ENCODE measurements at regions not wholly inside any gene's neighbourhood (a gene's known extent, or its start where the extent isn't known, plus 50 kb on each side); places are given as distances from the start of the nearest gene placed in this dataset.
"Not testable (repeated sequence)": the region's sequence is repeated elsewhere in the genome, so short reads cannot be mapped to it uniquely, and the experiment has no call there.

- no peak for DNase-seq
Measured at GRCh38 chr18:34529358-34530335, 180.5 kb upstream of the DTNA start.

DNA sequence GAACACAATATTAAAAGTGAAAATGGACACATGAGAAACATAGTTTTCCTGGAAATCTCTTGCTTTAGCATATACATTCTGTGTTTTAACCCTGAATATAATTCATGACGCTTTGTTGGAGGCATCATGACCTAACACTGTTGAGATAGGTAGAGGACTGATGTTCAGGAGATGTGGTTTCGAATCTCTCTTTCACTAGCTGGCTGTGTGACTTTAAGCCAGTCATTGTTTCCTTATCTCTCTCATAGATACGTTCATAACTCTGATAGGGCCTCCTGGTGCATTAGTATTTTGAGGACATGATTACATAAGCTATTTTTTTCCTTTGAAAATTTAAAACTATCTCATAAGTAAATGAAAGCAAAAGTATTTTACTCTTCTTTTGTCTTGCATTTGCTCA, 179.0 kb upstream of the DTNA start:
- DNase-seq: no peak

DNA sequence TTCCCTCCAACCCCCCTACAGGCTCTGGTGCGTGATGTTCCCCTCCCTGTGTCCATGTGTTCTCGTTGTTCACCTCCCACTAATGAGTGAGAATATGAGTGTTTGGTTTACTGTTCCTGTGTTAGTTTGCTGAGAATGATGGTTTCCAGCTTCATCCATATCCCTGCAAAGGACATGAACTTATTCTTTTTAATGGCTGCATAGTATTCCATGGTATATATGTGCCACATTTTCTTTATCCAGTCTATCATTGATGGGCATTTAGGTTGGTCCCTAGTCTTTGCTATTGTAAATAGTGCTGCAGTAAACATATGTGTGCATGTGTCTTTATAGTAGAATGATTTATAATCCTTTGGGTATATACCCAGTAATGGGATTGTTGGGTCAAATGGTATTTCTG, 175.5 kb upstream of the DTNA start:
- DNase-seq: not testable (repeated sequence)

- no peak for DNase-seq
Measured at GRCh38 chr18:34540897-34541296, 169.2 kb upstream of the DTNA start.

- no peak for DNase-seq
Measured at GRCh38 chr18:34542625-34543024, 167.5 kb upstream of the DTNA start.

DNA sequence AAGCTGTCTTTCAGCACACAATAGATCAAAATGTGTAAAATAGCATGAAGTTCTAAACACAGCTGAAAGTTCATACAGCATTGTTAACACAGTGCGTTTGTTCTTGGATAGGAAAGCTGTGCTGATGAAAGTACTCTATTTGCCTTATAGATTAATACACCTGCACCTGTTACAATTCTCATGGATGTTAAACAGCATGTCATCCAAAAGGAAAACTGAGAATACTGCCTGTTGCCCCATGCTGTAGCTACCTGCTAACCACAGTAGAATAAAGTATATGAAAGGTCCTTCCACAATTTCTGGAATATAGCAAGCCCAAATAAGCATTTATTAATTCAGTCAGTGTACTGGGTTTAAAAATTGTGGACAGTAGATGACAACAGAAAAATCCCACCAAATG, 166.7 kb upstream of the DTNA start:
- DNase-seq: no peak

DNA sequence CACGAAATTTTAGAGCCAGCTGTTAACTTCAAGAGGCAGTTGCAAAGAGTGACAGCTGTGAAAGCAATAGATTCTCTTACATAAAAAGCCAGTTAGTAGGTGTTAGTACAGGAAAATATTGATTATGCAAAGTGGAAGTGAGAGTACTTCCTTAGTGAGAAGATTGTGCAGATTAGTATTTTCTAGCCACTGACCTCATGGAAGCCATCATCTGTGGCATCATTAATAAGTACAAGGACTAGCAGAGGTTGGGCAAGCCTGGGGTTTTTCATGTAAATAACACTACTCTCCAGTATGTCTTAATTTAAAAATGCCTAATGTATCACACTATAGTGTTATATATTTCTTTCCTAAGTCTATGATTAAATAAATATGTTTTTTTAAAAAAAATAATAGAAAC, 166.2 kb upstream of the DTNA start:
- DNase-seq: no peak

- DNase-seq: no peak
Measured at GRCh38 chr18:34544930-34545329, 165.2 kb upstream of the DTNA start.

GRCh38 chr18:34548120-34548972, 161.8 kb upstream of the DTNA start:
- DNase-seq: no peak

DNA sequence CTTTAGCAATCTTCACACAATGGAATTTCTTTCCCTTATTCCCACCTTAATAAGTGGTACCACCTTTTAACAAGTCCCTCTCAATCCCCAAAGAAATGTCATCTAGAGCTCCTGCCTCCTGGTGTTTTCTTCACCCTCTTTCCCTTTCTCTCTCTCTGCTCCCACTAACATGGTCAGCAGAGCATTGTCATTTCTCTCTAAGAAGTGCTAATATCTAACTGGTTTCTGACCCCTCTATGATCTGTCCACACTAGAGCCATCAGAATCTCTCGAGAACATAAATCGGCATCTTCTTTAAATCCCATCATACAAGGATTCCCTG, 161.2 kb upstream of the DTNA start:
- no peak for DNase-seq

GRCh38 chr18:34549367-34549766, 160.7 kb upstream of the DTNA start:
- no peak for DNase-seq

GRCh38 chr18:34550156-34550555, 159.9 kb upstream of the DTNA start:
- no peak for DNase-seq

DNA sequence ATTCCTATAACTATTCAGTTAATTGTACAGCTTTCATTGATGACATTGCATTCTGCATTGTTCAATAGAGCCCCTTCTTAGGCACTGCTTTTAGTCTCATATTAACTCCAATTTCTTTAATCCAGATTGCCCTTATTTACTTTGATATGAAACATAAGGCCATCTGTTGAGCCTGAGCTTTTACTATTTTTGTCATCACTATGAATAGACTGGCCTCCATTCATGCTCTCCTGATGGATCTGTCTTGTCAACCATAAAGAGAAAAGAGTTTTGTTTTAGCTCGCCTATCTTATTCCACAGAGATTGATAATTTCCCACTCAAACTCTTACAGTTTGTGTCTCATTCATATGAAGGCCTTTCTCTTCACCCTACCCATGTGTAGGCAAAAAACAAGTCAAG, 159.2 kb upstream of the DTNA start:
- no peak for DNase-seq

DNA sequence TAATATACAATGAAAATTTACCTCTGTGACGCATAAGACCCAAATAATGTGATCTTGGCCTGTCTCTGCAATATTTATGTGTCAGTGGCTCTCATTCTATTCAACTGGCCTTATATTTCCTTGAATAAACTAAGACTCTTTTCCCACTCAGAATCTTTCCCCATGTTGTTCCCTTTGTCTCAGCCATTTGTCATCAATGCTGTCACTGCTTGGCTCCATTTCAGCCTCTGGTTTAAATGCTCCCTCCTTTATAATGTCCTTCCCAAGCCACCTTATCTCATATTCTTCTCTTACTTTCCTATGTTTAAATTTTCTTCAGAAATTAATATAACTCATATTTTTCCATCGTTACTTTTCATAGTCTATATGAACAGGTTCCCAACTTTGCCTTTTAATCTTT, 158.3 kb upstream of the DTNA start:
- DNase-seq: no peak

DNA sequence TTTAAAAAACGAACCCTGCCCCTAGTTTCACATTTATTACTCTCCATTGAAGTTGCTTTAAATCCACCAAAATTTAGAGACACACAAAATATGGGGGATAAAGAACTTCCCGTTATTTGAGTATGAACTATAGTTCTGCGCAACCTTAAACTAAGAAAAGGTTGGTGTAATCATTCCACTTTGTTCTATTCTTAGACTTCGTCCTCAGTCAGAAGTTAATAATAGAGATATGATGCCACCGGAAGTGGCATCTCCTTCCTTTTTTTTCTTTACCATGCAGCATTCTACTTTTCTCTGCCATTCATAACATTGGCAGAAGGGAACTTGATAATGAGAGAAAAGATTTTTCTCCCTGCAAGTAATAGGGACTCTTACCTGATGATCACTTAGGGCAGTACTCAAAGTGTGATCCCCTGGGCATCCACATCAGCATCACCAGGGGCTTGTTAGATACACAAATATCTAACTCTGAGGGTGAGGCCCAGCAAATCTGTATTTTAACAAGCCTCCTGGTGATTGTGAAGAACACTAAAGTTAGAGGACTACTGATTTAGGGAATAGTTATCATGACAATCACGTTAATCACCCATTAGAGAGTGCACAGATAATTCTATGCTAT, 147.7 kb upstream of the DTNA start:
- DNase-seq: no peak

GRCh38 chr18:34567857-34568256, 142.2 kb upstream of the DTNA start:
- no peak for DNase-seq

- no peak for DNase-seq
Measured at GRCh38 chr18:34576622-34577021, 133.5 kb upstream of the DTNA start.

GRCh38 chr18:34583895-34584294, 126.2 kb upstream of the DTNA start:
- DNase-seq: no peak

- DNase-seq: no peak
Measured at GRCh38 chr18:34590503-34590902, 119.6 kb upstream of the DTNA start.

- peak; percentile 10 for DNase-seq
Measured at GRCh38 chr18:34591920-34592444, 118.1 kb upstream of the DTNA start.

DNA sequence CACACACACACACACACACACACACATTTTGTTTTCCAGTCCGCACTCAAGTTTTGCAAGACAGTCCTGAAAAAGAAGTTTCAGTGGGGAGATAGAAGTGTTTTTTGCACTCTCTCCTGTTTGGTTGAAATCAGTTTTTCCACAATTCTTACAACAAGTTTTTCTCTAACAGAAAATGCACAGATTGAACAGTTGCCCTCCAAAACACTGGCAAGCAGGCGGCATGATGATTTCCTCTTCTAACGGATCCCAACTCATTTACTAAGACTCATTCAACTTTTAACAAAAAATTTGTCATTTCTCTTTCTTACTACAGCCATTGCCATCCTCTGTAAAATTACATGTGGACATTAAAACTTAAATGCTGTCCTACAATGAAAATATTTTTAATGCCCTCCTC, 117.6 kb upstream of the DTNA start:
- DNase-seq: no peak

GRCh38 chr18:34592961-34593382, 117.1 kb upstream of the DTNA start:
- DNase-seq: peak; percentile 48

DNA sequence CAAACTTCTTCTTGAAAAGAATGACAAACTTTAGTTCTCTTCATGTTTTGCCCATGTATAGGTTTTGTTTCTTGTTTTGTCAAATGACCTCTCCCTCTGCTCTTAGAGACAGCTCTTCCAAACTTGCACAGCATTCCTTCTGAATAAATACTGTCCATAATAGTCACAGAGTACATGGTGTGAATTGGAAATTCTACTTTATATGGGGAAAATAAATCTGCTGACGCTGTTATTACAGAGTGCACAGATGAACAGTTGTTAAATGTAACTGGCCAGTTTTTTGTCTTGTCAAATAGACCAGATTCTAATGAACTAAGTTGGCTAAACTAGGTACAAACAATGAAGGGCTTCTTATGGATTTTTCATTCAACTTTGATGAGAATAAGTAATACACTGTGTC, 115.8 kb upstream of the DTNA start:
- no peak for DNase-seq

Data from hindlimb muscle (tissue), 1 donor.